ENCODE measurements at regions not wholly inside any gene's neighbourhood (a gene's known extent, or its start where the extent isn't known, plus 50 kb on each side); places are given as distances from the start of the nearest gene placed in this dataset.

DNA sequence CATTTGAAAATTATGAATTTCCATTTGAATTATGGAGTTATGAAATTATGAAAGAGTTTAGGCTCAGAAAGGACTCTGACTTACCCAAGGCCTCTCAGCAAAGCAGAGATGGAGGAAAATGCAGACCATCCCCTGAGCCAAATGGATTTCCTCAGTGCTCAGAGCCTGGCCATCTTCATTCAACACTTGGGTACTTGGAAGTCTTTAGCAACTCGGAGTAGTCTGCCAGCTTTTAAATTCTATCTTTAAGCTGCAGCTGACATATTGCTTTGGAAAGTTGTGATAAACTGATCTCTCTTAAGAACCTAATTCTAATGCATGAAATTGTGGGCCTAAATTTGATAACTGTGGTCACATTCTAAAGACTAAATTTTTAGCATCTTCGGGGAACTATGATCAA lies 315.4 kb downstream of the SAMD5 start:
- TF ChIP-seq, protein P1, sequence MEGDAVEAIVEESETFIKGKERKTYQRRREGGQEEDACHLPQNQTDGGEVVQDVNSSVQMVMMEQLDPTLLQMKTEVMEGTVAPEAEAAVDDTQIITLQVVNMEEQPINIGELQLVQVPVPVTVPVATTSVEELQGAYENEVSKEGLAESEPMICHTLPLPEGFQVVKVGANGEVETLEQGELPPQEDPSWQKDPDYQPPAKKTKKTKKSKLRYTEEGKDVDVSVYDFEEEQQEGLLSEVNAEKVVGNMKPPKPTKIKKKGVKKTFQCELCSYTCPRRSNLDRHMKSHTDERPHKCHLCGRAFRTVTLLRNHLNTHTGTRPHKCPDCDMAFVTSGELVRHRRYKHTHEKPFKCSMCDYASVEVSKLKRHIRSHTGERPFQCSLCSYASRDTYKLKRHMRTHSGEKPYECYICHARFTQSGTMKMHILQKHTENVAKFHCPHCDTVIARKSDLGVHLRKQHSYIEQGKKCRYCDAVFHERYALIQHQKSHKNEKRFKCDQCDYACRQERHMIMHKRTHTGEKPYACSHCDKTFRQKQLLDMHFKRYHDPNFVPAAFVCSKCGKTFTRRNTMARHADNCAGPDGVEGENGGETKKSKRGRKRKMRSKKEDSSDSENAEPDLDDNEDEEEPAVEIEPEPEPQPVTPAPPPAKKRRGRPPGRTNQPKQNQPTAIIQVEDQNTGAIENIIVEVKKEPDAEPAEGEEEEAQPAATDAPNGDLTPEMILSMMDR (IDR thresholded peaks at IDR 0.05; ENCODE audit: low read depth, low read length) = no peak
- no peak overlapping the region for H3K4me3 ChIP-seq (ENCODE audit: low read depth, low read length)

DNA sequence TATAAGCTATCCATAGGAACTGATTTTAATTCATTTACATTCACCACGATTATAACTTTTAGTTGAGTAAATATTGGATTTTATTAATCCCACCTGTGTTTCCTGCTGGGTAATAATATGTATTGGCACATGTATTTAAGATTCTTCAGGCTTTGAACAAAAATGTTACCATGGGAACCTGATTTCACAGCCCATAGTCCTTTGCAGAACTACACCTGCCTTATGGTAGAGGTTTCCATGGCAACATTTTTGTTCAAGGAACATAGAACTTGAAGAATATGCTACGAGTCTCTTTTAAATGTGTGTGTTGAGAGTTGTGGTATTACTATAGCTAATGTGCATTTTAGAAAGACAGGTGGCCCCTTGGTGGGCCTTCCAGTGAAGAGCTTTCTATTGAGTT lies 317.4 kb downstream of the SAMD5 start:
- H3K4me3 ChIP-seq (ENCODE audit: low read depth, low read length) = no peak overlapping the region
- TF ChIP-seq, protein P1 (IDR thresholded peaks at IDR 0.05; ENCODE audit: low read depth, low read length) = no peak

DNA sequence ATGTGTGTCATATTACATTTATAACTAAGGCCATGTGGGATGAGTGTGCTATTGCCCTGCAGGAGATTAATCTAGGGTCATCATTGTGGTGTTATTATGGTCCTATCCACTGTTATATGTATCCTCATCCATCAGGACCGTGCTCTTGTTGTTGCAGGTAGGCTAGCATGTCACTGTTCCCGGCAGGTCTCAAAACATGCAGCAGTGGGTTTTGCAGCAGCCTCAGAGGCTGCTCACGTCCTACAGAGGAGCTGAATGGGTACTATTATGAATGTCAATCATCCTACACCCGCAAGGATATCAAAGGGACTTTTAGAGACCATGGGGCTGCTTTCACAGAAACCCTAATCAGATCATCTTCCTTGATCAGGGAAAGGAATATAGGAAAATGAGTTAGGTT lies 318.2 kb downstream of the SAMD5 start:
- H3K4me3 ChIP-seq (ENCODE audit: low read depth, low read length) = no peak overlapping the region
- TF ChIP-seq, protein P1 (IDR thresholded peaks at IDR 0.05; ENCODE audit: low read depth, low read length) = no peak

DNA sequence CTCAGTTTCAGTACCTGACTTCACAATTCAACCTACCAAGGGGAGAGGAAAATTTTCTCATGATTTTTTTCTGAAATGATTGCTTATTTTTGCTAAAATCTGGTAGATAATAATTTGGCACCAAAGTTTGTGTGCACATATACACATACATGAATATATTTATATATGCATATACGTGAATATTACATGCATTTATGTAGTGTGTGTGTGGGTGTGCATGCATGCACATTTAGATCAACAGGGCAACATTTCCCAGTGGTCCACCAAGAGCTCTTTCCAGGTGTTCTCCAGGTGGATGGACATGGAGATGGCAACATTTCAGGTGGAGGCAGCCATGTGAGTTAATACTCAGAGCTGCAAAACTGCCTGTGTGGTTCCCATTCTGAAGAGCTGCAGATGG lies 320.9 kb downstream of the SAMD5 start:
- TF ChIP-seq, protein P1 (IDR thresholded peaks at IDR 0.05; ENCODE audit: low read depth, low read length) = no peak
- no peak overlapping the region for H3K4me3 ChIP-seq (ENCODE audit: low read depth, low read length)

DNA sequence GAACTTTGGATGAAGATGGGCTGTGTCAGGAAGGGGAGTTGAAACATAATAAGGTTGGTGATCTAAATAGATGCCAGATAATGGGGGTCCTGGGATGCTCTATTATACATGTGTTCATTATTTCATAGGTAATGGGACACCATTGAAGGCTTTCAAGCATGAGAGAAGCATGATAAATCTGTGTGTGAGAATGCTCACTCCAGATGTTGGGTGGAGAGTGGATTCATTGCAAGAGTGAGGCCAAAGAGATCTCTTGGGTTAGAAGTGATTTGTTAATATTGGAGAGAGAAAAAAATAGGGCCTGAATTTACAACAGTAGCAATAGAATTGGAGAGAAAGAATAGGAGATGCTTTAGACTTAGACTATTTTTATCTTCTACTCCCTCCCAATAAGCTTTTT lies 321.3 kb downstream of the SAMD5 start:
- H3K4me3 ChIP-seq (ENCODE audit: low read depth, low read length) = no peak overlapping the region
- TF ChIP-seq, protein P1 (IDR thresholded peaks at IDR 0.05; ENCODE audit: low read depth, low read length) = no peak

DNA sequence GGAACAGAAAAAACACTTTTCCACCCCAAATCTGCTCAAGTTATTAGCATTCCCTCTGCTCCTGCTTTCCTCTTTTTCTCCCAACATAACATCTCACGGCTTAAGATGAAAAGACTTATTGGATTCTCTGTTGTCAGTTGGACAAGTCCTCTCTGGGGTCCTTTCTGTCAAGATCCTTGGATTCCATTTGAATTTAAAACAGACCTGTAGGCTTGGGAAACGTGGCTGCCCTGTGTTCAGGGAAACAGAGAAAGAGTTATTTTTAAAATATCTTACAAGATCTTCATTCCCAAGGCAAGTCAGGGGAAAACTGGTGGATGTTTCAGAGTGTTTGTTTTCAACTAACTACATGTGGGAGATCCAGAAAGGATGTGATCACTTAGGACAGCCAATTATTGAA lies 322.9 kb downstream of the SAMD5 start:
- TF ChIP-seq, protein P1 (IDR thresholded peaks at IDR 0.05; ENCODE audit: low read depth, low read length) = no peak
- no peak overlapping the region for H3K4me3 ChIP-seq (ENCODE audit: low read depth, low read length)

DNA sequence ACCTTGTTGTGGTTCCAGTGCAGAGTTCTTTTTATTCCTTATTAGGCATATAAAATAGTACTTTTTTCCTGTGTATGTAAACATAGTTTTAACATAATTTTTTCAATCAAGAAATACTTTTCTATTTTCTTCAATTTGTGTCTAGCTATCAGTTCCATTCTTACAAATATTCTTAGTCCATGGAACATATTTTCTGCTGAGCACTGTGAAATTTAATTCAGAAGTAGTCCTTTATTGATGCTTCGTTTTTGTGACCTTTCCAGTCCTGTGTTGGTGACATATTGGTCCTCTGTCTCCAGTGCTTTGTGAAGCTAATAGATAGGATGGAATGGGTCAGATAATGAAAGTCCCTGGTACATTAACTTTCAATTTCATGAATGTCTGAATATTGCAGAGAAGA lies 325.1 kb downstream of the SAMD5 start:
- TF ChIP-seq, protein P1 (IDR thresholded peaks at IDR 0.05; ENCODE audit: low read depth, low read length) = no peak
- H3K4me3 ChIP-seq (ENCODE audit: low read depth, low read length) = no peak overlapping the region

Data from WI38 (cell line).